K562 (cell line): ENCODE measurements at regions not wholly inside any gene's neighbourhood (a gene's known extent, or its start where the extent isn't known, plus 50 kb on each side); places are given as distances from the start of the nearest gene placed in this dataset.

ENCODE experiments used
- ATAC-seq: fragments of 200-7000 bp; cut with Tn5 transposase; 3 replicates; pipeline ENCODE4 v1.9.1; 2020; ENCODE audit warnings: moderate library complexity
- BruUV-seq: library from RNA; stranded (reverse); fragments of 400-500 nt; replicated peaks from 2 replicates; lab custom pipeline; 2021; lab: Mats Ljungman, UMichigan
- CTCF ChIA-PET: fragments of 300-600 bp; formaldehyde crosslinking; extraction: SDS; loops from one replicate; lab custom pipeline; 2021; ENCODE audit warnings: low intra/inter-chr PET ratio; lab: Yijun Ruan, JAX
- POLR2A ChIA-PET: fragments of 300-600, 350-650 bp; sonication (Branson Sonifier 250); formaldehyde crosslinking; extraction: SDS; loops from one replicate; lab custom pipeline; 2021; ENCODE audit warnings: antibody characterized with exemption, inconsistent platforms; lab: Yijun Ruan, JAX
- DNase-seq, 4 experiments: peaks; one replicate each; pipeline versions ENCODE4 v3.0.0 to v3.0.0-alpha.2; 2011 to 2018; ENCODE audit warnings: low spot score in 3 of 4, mixed read lengths in 3 of 4; ENCODE audit errors: extremely low read depth in 1 of 4
- FAIRE-seq: peaks from 2 replicates; lab custom pipeline; 2011; peaks lifted over from hg19 to GRCh38; lab: Jason Lieb, UNC
- H2AFZ ChIP-seq: 2 replicates; pipeline ENCODE4 v1.6.0; 2011; ENCODE audit warnings: low read depth, low read length, control low read depth, inconsistent platforms
- H3K27ac ChIP-seq: fragments of 200-600 bp; 3 replicates; pipeline ENCODE4 v1.8.0; 2011; ENCODE audit warnings: low read depth, mild to moderate bottlenecking, control low read depth, inconsistent platforms, low read length, moderate library complexity, mixed read lengths; ENCODE audit errors: extremely low read depth
- H3K27me3 ChIP-seq, 2 experiments: fragments of 300-600 bp in 1 of 2; 2 replicates in 1 of 2; 3 replicates in 1 of 2; pipeline versions ENCODE4 v1.6.0 to v1.8.0; 2011; ENCODE audit warnings: inconsistent platforms in 2 of 2, low read length in 2 of 2, mild to moderate bottlenecking in 1 of 2, mixed read lengths in 1 of 2, moderate library complexity in 1 of 2; ENCODE audit not compliant: control insufficient read depth in 2 of 2, insufficient read depth in 2 of 2
- H3K36me3 ChIP-seq: fragments of 300-600 bp; 3 replicates; pipeline ENCODE4 v1.8.0; 2011; ENCODE audit warnings: mild to moderate bottlenecking, low read length, inconsistent platforms; ENCODE audit not compliant: control insufficient read depth, insufficient read depth
- H3K4me1 ChIP-seq, 2 experiments: fragments of 200-600 bp in 1 of 2; replicated peaks in 1 of 2; 2 replicates in 1 of 2; 3 replicates in 1 of 2; pipeline versions ENCODE4 v1.5.1 to v1.8.0; 2011; ENCODE audit warnings: inconsistent platforms in 2 of 2, low read length in 2 of 2, mild to moderate bottlenecking in 1 of 2, mixed read lengths in 1 of 2, moderate library complexity in 1 of 2; ENCODE audit not compliant: control insufficient read depth in 2 of 2, insufficient read depth in 2 of 2
- H3K4me2 ChIP-seq: 2 replicates; pipeline ENCODE4 v1.6.1; 2011; ENCODE audit warnings: low read length, control low read depth, inconsistent platforms, mixed read lengths; ENCODE audit not compliant: insufficient read depth
- H3K4me3 ChIP-seq: fragments of 200-600 bp; sonication (generic), shearing (Covaris generic); 2 replicates; pipeline ENCODE4 v1.5.1; 2016; ENCODE audit warnings: control low read depth, inconsistent platforms
- H3K79me2 ChIP-seq: fragments of 200-600 bp; 3 replicates; pipeline ENCODE4 v1.8.0; 2011; ENCODE audit warnings: low read length, inconsistent platforms; ENCODE audit not compliant: control insufficient read depth, insufficient read depth
- H3K9ac ChIP-seq, 2 experiments: 2 replicates each; pipeline versions ENCODE4 v1.6.0 to v1.6.1; 2011; ENCODE audit warnings: low read depth in 2 of 2, low read length in 2 of 2, control low read depth in 1 of 2, inconsistent platforms in 1 of 2, mild to moderate bottlenecking in 1 of 2, mixed read lengths in 1 of 2; ENCODE audit not compliant: insufficient read depth in 1 of 2
- H3K9me1 ChIP-seq: one replicate; pipeline ENCODE4 v1.6.0; 2011; ENCODE audit warnings: inconsistent platforms, mild to moderate bottlenecking, low read length, moderate library complexity; ENCODE audit not compliant: control insufficient read depth, insufficient read depth
- H3K9me3 ChIP-seq: replicated peaks from 2 replicates; pipeline ENCODE4 v1.5.1; 2011; ENCODE audit warnings: low read depth, low read length, inconsistent platforms; ENCODE audit not compliant: control insufficient read depth, insufficient read depth
- H4K20me1 ChIP-seq: replicated peaks from 2 replicates; pipeline ENCODE4 v1.6.1; 2011; ENCODE audit warnings: low read length, inconsistent platforms, mixed read lengths; ENCODE audit not compliant: control insufficient read depth, insufficient read depth
- CTCF ChIP-seq, 3 experiments: IDR thresholded peaks in 2 of 3; conservative IDR thresholded peaks in 1 of 3; 2 replicates each; pipeline ENCODE4 v1.5.1; 2011 to 2012; ENCODE audit warnings: low read length in 3 of 3, mild to moderate bottlenecking in 3 of 3, control low read depth in 2 of 3, improper control_type of control experiment in 1 of 3, inconsistent platforms in 1 of 3, low read depth in 1 of 3, mixed read lengths in 1 of 3, moderate library complexity in 1 of 3; ENCODE audit not compliant: insufficient read depth in 2 of 3
- PBX2 ChIP-seq, 2 experiments: IDR thresholded peaks in 1 of 2; conservative IDR thresholded peaks in 1 of 2; 2 replicates each; pipeline ENCODE4 v1.6.1; 2016; ENCODE audit warnings: low read depth in 2 of 2, mild to moderate bottlenecking in 1 of 2, missing compliant biosample characterization in 1 of 2, missing genetic modification characterization in 1 of 2, moderate library complexity in 1 of 2
- RAD21 ChIP-seq, 2 experiments: fragments of 250-450 bp in 1 of 2; fragments of 450-650 bp in 1 of 2; sonication (Bioruptor Pico) in 1 of 2; formaldehyde crosslinking in 1 of 2; IDR thresholded peaks in 1 of 2; conservative IDR thresholded peaks in 1 of 2; 2 replicates each; pipeline versions ENCODE4 v1.4.0 to v1.8.0; 2020 to 2022; ENCODE audit warnings: mild to moderate bottlenecking in 2 of 2, moderate library complexity in 1 of 2
- TEAD4 ChIP-seq, 2 experiments: sonication (generic) in 1 of 2; formaldehyde crosslinking in 1 of 2; IDR thresholded peaks; 2 replicates each; pipeline versions ENCODE4 v1.6.1 to v1.8.0; 2012 to 2022; ENCODE audit warnings: borderline replicate concordance in 1 of 2, inconsistent platforms in 1 of 2, low read length in 1 of 2, mild to moderate bottlenecking in 1 of 2, missing genetic modification reagents in 1 of 2
- WGBS: fragments of 100-300 bp; shearing (Covaris generic); methylation state at CpG from one replicate; pipeline ENCODE4 v1.1.6; 2016; ENCODE audit warnings: low coverage, mixed read lengths; ENCODE audit not compliant: insufficient coverage; ENCODE audit errors: missing lambda C conversion rate; 5-methylcytosine and 5-hydroxymethylcytosine counted together
- in situ Hi-C: fragments of 300-500 bp; cut with MboI; formaldehyde crosslinking; loops from 4 replicates; pipeline ENCODE4 v1.15.0; 2018; ENCODE audit warnings: inconsistent platforms, mixed read lengths
- intact Hi-C: fragments of 100-400 bp; cut with micrococcal nuclease; formaldehyde crosslinking; loops from 2 replicates; pipeline ENCODE4 v1.14.2; 2022
- TF ChIP-seq, protein P1 (sequence below): fragments of 250-450 bp; sonication (Bioruptor Pico); IDR thresholded peaks from 2 replicates; pipeline ENCODE4 v1.8.0; 2021; ENCODE audit warnings: moderate library complexity, mild to moderate bottlenecking, inconsistent platforms

GRCh38 chr11:95363708-95364107, 132.7 kb upstream of the SESN3 start:
- POLR2A ChIA-PET = interaction anchor here (0.7 kb wide), 1 partner anchor 425 kb away, joined by 4 read pairs; no protein-coding TSS in a partner anchor
- intact Hi-C loops (loop anchor here (1.0 to 10.0 kb wide), 3 partner anchors 209 to 401 kb away; no protein-coding TSS in a partner anchor), in situ Hi-C loops (no loop called here)
- Histone ChIP-seq H2AFZ (no peak overlapping the region), H3K9me1 (no peaks in the 10 kb centered on the region), H3K4me2 (no peak overlapping the region), H3K9me3 (no peaks in the 10 kb centered on the region), H3K27me3 (peaks cover 0 to 11% of the 10 kb centered on the region in 2 experiments; a peak in 2 of 5 replicates), H3K79me2 (no peaks in the 10 kb centered on the region), H3K27ac (no peak overlapping the region), H3K4me1 (no peaks in the 10 kb centered on the region), H3K9ac (no peak overlapping the region), H4K20me1 (no peaks in the 10 kb centered on the region), H3K36me3 (no peaks in the 10 kb centered on the region), H3K4me3 (no peak overlapping the region)
- 2% methylated on average over 8 of the region's 8 CpGs for WGBS
- no TSS peak for BruUV-seq
- peak in 2 of 4 experiments; percentile 24 to 60 for DNase-seq
- CTCF ChIA-PET = no interaction called here
- ATAC-seq = peak; percentile 81
- FAIRE-seq = no peak
- TF ChIP-seq CTCF (IDR thresholded peaks at IDR 0.05 in 2 of 3, conservative IDR thresholded peaks at IDR 0.05 in 1 of 3; ENCODE audit: insufficient read depth in 2 of 3, low read depth in 1 of 3, low read length in 3 of 3) (peak; percentile 26 to 43 (median 42); a peak in 5 of 6 replicates), PBX2 (CRISPR knock-in tag; IDR thresholded peaks at IDR 0.05; ENCODE audit: low read depth) (peak; percentile 38; the same call in 1 of the 2 replicates), PBX2 (tag; conservative IDR thresholded peaks at IDR 0.05; ENCODE audit: low read depth) (peak; percentile 78), TEAD4 (IDR thresholded peaks at IDR 0.05; ENCODE audit: low read length) (0 out of 2 replicates have a peak, but pooled peaks have one; percentile 11), TEAD4 (CRISPR knock-in tag; IDR thresholded peaks at IDR 0.05; ENCODE audit: borderline replicate concordance) (no peak), RAD21 (CRISPR knock-in tag; conservative IDR thresholded peaks at IDR 0.05 in 1 of 2, IDR thresholded peaks at IDR 0.05 in 1 of 2) (peak; percentile 9 to 72; a peak in 2 of 4 replicates)
- TF ChIP-seq, protein P1, sequence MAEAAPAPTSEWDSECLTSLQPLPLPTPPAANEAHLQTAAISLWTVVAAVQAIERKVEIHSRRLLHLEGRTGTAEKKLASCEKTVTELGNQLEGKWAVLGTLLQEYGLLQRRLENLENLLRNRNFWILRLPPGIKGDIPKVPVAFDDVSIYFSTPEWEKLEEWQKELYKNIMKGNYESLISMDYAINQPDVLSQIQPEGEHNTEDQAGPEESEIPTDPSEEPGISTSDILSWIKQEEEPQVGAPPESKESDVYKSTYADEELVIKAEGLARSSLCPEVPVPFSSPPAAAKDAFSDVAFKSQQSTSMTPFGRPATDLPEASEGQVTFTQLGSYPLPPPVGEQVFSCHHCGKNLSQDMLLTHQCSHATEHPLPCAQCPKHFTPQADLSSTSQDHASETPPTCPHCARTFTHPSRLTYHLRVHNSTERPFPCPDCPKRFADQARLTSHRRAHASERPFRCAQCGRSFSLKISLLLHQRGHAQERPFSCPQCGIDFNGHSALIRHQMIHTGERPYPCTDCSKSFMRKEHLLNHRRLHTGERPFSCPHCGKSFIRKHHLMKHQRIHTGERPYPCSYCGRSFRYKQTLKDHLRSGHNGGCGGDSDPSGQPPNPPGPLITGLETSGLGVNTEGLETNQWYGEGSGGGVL (CRISPR knock-in tag) = no peak
